Liver (tissue), 3 donors: ENCODE measurements at regions not wholly inside any gene's neighbourhood (a gene's known extent, or its start where the extent isn't known, plus 50 kb on each side); places are given as distances from the start of the nearest gene placed in this dataset.

Source experiments
- CTCF ChIP-seq: fragments of 150-350 bp; IDR thresholded peaks from 2 replicates; pipeline ENCODE4 v1.5.1; 2017; ENCODE audit warnings: improper control_type of control experiment, low read depth, low read length; ENCODE audit not compliant: missing input control
- GABPA ChIP-seq, 2 donors: IDR thresholded peaks in 1 of 2; conservative IDR thresholded peaks in 1 of 2; 2 replicates each; pipeline ENCODE4 v1.6.1; 2016; ENCODE audit warnings: antibody characterized with exemption in 2 of 2, mild to moderate bottlenecking in 1 of 2, moderate library complexity in 1 of 2
- JUND ChIP-seq, 2 donors: IDR thresholded peaks; 2 replicates each; pipeline ENCODE4 v1.6.1; 2016; ENCODE audit warnings: antibody characterized with exemption in 2 of 2
- MAX ChIP-seq: IDR thresholded peaks from 2 replicates; pipeline ENCODE4 v1.6.1; 2016; ENCODE audit warnings: antibody characterized with exemption
- REST ChIP-seq: IDR thresholded peaks from 2 replicates; pipeline ENCODE4 v1.6.1; 2016; ENCODE audit warnings: antibody characterized with exemption, mild to moderate bottlenecking
- RXRA ChIP-seq, 2 donors: IDR thresholded peaks; 2 replicates each; pipeline ENCODE4 v1.6.1; 2017 to 2018; ENCODE audit warnings: antibody characterized with exemption in 2 of 2, mild to moderate bottlenecking in 1 of 2
- TAF1 ChIP-seq: conservative IDR thresholded peaks from 2 replicates; pipeline ENCODE4 v1.6.1; 2016; ENCODE audit warnings: antibody characterized with exemption, mild to moderate bottlenecking
- YY1 ChIP-seq: IDR thresholded peaks from 2 replicates; pipeline ENCODE4 v1.6.1; 2016; ENCODE audit warnings: antibody characterized with exemption, mild to moderate bottlenecking
- donor health status: healthy.
- donor health status: healthy.

- TF ChIP-seq REST (no peak), CTCF (no peak), RXRA (IDR thresholded peaks at IDR 0.05) (no peak), TAF1 (no peak), GABPA (IDR thresholded peaks at IDR 0.05 in 1 of 2, conservative IDR thresholded peaks at IDR 0.05 in 1 of 2) (no peak), JUND (IDR thresholded peaks at IDR 0.05) (no peak), YY1 (no peak), MAX (no peak)
Observed at GRCh38 chr1:22196041-22196440, 53.1 kb upstream of the WNT4 start.
